ENCODE measurements at regions not wholly inside any gene's neighbourhood (a gene's known extent, or its start where the extent isn't known, plus 50 kb on each side); places are given as distances from the start of the nearest gene placed in this dataset.

GRCh38 chr14:94906577-94906976 is 136.7 kb upstream of the GSC start:
- 43% methylated on average over 4 of the region's 4 CpGs for WGBS (ENCODE audit: insufficient coverage, insufficient replicate concordance, low lambda C conversion rate, missing lambda C conversion rate)
- Histone ChIP-seq H3K4me2 (ENCODE audit: control insufficient read depth, insufficient read depth) (no peak overlapping the region), H3K4me1 (ENCODE audit: control insufficient read depth, insufficient read depth, low read length) (no peaks in the 10 kb centered on the region), H3K27ac (ENCODE audit: control insufficient read depth, insufficient read depth) (no peak overlapping the region), H2AFZ (ENCODE audit: control insufficient read depth, low read depth, low read length) (no peak overlapping the region), H3K9ac (ENCODE audit: control insufficient read depth, insufficient read depth, low read length) (no peak overlapping the region), H4K20me1 (ENCODE audit: control insufficient read depth, insufficient read depth) (no peaks in the 10 kb centered on the region), H3K27me3 (replicated peaks in 1 of 2; ENCODE audit: control insufficient read depth in 2 of 2, insufficient read depth in 2 of 2, low read length in 1 of 2) (no peaks in the 10 kb centered on the region; a peak in 1 of 4 replicates), H3K4me3 (no peak overlapping the region), H3K9me3 (replicated peaks; ENCODE audit: control insufficient read depth, insufficient read depth, low read length) (no peaks in the 10 kb centered on the region), H3K36me3 (ENCODE audit: control insufficient read depth in 2 of 2, insufficient read depth in 2 of 2, low read length in 1 of 2) (no peaks in the 10 kb centered on the region), H3K79me2 (ENCODE audit: control insufficient read depth, insufficient read depth, low read length) (no peaks in the 10 kb centered on the region)
- ChIA-PET RAD21 (ENCODE audit: unreplicated experiment) (no interaction called here), SMC1A (ENCODE audit: uncharacterized antibody, unreplicated experiment) (no interaction called here), CTCF (interaction anchor here (0.6 to 1.2 kb wide), 2 partner anchors 1109 to 1661 kb away, joined by 3 read pairs; no protein-coding TSS in a partner anchor), POLR2A (no interaction called here)
- no peak for FAIRE-seq
- ATAC-seq = no peak
- no peak for TF ChIP-seq PML (IDR thresholded peaks at IDR 0.05; ENCODE audit: low read length)
- TF ChIP-seq SMC3 (IDR thresholded peaks at IDR 0.05; ENCODE audit: borderline replicate concordance, low read length) = no peak
- no peak for TF ChIP-seq KAT2A (conservative IDR thresholded peaks at IDR 0.05; ENCODE audit: control insufficient read depth, low read depth, low read length)
- TF ChIP-seq KDM1A (IDR thresholded peaks at IDR 0.05; ENCODE audit: borderline replicate concordance) = no peak
- TF ChIP-seq ZNF207 (IDR thresholded peaks at IDR 0.05; ENCODE audit: borderline replicate concordance) = no peak
- TF ChIP-seq USF1 (IDR thresholded peaks at IDR 0.05; ENCODE audit: borderline replicate concordance, extremely low read length, insufficient read depth, low read depth, low read length) = no peak
- no peak for TF ChIP-seq RFX5 (IDR thresholded peaks at IDR 0.05; ENCODE audit: low read depth, low read length)
- DNase-seq (ENCODE audit: low read depth, low spot score) = no peak
- intact Hi-C loops (cut with micrococcal nuclease; ENCODE audit: unreplicated experiment) (no loop called here), in situ Hi-C loops (cut with MboI) (no loop called here)
- BruUV-seq (replicated peaks) = no TSS peak

- BruUV-seq (replicated peaks) = no TSS peak
- Histone ChIP-seq H3K79me2 (ENCODE audit: control insufficient read depth, insufficient read depth, low read length) (no peaks in the 10 kb centered on the region), H3K4me2 (ENCODE audit: control insufficient read depth, insufficient read depth) (no peak overlapping the region), H2AFZ (ENCODE audit: control insufficient read depth, low read depth, low read length) (no peak overlapping the region), H3K27me3 (replicated peaks in 1 of 2; ENCODE audit: control insufficient read depth in 2 of 2, insufficient read depth in 2 of 2, low read length in 1 of 2) (no peaks in the 10 kb centered on the region; a peak in 1 of 4 replicates), H3K9me3 (replicated peaks; ENCODE audit: control insufficient read depth, insufficient read depth, low read length) (no peaks in the 10 kb centered on the region), H3K27ac (ENCODE audit: control insufficient read depth, insufficient read depth) (no peak overlapping the region), H3K4me3 (no peak overlapping the region), H3K36me3 (ENCODE audit: control insufficient read depth in 2 of 2, insufficient read depth in 2 of 2, low read length in 1 of 2) (no peaks in the 10 kb centered on the region), H3K4me1 (ENCODE audit: control insufficient read depth, insufficient read depth, low read length) (no peaks in the 10 kb centered on the region), H3K9ac (ENCODE audit: control insufficient read depth, insufficient read depth, low read length) (no peak overlapping the region), H4K20me1 (ENCODE audit: control insufficient read depth, insufficient read depth) (no peaks in the 10 kb centered on the region)
- intact Hi-C loops (cut with micrococcal nuclease; ENCODE audit: unreplicated experiment) (no loop called here), in situ Hi-C loops (cut with MboI) (no loop called here)
- CTCF ChIA-PET = interaction anchor here (1.8 kb wide), 1 partner anchor 291 kb away, joined by 5 read pairs; no protein-coding TSS in a partner anchor
- SMC1A ChIA-PET (ENCODE audit: uncharacterized antibody, unreplicated experiment) = no interaction called here
- RAD21 ChIA-PET (ENCODE audit: unreplicated experiment) = no interaction called here
- ATAC-seq (no peak), FAIRE-seq (no peak), DNase-seq (ENCODE audit: low read depth, low spot score) (no peak)
- 9% methylated on average over 4 of the region's 4 CpGs for WGBS (ENCODE audit: insufficient coverage, insufficient replicate concordance, low lambda C conversion rate, missing lambda C conversion rate)
- POLR2A ChIA-PET = no interaction called here
- TF ChIP-seq HSF1 (IDR thresholded peaks at IDR 0.05; ENCODE audit: low read depth, low read length) (no peak), NR2C2 (IDR thresholded peaks at IDR 0.05; ENCODE audit: borderline replicate concordance, control insufficient read depth, insufficient read length, low read depth) (no peak), SPI1 (IDR thresholded peaks at IDR 0.05; ENCODE audit: borderline replicate concordance, insufficient read depth, low read depth, low read length) (no peak)
Observed at GRCh38 chr14:94904636-94905035, 134.7 kb upstream of the GSC start.

Data from GM12878 (cell line).